T-helper 2 cell treated with Interferon-gamma antibody and Interleukin-4, amounts not matched to agents 5 μg/mL and 100 μg/mL, for 36 hours (primary cell): ENCODE measurements at regions not wholly inside any gene's neighbourhood (a gene's known extent, or its start where the extent isn't known, plus 50 kb on each side); places are given as distances from the start of the nearest gene placed in this dataset.

Experiments used
- DNase-seq: peaks from one replicate; pipeline ENCODE4 v3.0.0; 2021; ENCODE audit warnings: low spot score
- H3K27ac Mint-ChIP-seq: one replicate; pipeline ENCODE4 v1.8.0; 2021; ENCODE audit warnings: mild to moderate bottlenecking, mixed read lengths
- H3K27me3 Mint-ChIP-seq: one replicate; pipeline ENCODE4 v1.8.0; 2021; ENCODE audit warnings: low read depth, mixed read lengths
- H3K36me3 Mint-ChIP-seq: one replicate; pipeline ENCODE4 v1.8.0; 2021; ENCODE audit warnings: low read depth, mixed read lengths
- H3K4me1 Mint-ChIP-seq: one replicate; pipeline ENCODE4 v1.8.0; 2021; ENCODE audit warnings: low read depth, mixed read lengths
- H3K4me3 Mint-ChIP-seq: one replicate; pipeline ENCODE4 v1.8.0; 2022; ENCODE audit warnings: mild to moderate bottlenecking, moderate library complexity, mixed read lengths
- H3K9me3 Mint-ChIP-seq: one replicate; pipeline ENCODE4 v1.8.0; 2021; ENCODE audit warnings: mixed read lengths

GRCh38 chr5:124796495-124796894, 50.1 kb upstream of the ZNF608 start:
- no peaks in the 10 kb centered on the region for H3K36me3 Mint-ChIP-seq
- no peaks in the 10 kb centered on the region for H3K27me3 Mint-ChIP-seq
- no peak overlapping the region for H3K27ac Mint-ChIP-seq
- no peaks in the 10 kb centered on the region for H3K4me1 Mint-ChIP-seq
- H3K9me3 Mint-ChIP-seq = no peaks in the 10 kb centered on the region
- no peak for DNase-seq
- no peak overlapping the region for H3K4me3 Mint-ChIP-seq

DNA sequence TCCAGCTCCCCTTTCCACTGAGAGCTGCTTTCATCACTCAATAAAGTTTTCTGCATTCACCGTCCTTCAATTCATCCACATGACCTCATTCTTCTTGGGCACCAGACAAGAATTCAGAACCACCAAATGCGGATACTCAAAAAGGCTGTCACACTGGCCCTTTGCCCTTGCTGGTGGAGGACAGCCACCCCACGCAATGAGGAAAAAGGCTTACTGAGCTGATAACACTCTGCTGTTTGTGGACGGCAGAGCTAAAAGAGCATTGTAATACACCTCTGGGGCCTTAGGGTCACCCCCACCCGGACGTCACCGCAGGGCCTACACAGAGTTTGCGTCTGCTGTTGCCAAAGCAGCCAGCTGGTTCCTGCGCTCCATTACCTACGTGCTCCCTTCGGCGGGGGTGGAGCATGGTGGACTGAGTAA, 51.2 kb upstream of the ZNF608 start:
- no peak for DNase-seq
- Mint-ChIP-seq H3K4me3 (no peak overlapping the region), H3K9me3 (no peaks in the 10 kb centered on the region), H3K36me3 (no peaks in the 10 kb centered on the region), H3K4me1 (no peaks in the 10 kb centered on the region), H3K27me3 (no peaks in the 10 kb centered on the region), H3K27ac (no peak overlapping the region)

DNA sequence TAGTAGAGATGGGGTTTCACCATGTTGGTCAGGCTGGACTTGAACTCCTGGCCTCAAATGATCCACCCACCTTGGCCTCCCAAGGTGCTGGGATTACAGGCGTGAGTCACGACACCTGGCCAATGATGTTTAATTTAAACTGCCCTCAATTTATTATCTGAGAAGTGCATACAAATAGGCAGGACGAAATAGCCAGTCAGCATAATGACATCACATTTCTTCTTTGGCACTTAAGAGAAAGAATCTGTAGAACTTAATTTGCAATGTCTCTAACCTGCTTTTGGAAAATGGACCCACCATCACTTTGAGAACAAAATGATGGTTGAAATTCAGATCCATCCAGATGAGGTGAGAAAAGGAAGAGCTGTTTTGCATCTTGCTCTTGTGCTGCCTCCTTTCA, 52.5 kb upstream of the ZNF608 start:
- no peak for DNase-seq
- no peak overlapping the region for H3K4me3 Mint-ChIP-seq
- H3K27ac Mint-ChIP-seq = no peak overlapping the region
- no peaks in the 10 kb centered on the region for H3K9me3 Mint-ChIP-seq
- H3K4me1 Mint-ChIP-seq = no peaks in the 10 kb centered on the region
- no peaks in the 10 kb centered on the region for H3K36me3 Mint-ChIP-seq
- no peaks in the 10 kb centered on the region for H3K27me3 Mint-ChIP-seq

- no peak for DNase-seq
- Mint-ChIP-seq H3K36me3 (no peaks in the 10 kb centered on the region), H3K27me3 (no peaks in the 10 kb centered on the region), H3K27ac (no peak overlapping the region), H3K4me1 (no peaks in the 10 kb centered on the region), H3K4me3 (no peak overlapping the region), H3K9me3 (no peaks in the 10 kb centered on the region)
These were observed 55.1 kb upstream of the ZNF608 start for GRCh38 chr5:124801551-124801950.

- no peak overlapping the region for H3K4me3 Mint-ChIP-seq
- no peaks in the 10 kb centered on the region for H3K9me3 Mint-ChIP-seq
- DNase-seq = no peak
- H3K36me3 Mint-ChIP-seq = no peaks in the 10 kb centered on the region
- no peaks in the 10 kb centered on the region for H3K4me1 Mint-ChIP-seq
- no peak overlapping the region for H3K27ac Mint-ChIP-seq
- no peaks in the 10 kb centered on the region for H3K27me3 Mint-ChIP-seq
These were observed 57.3 kb upstream of the ZNF608 start for GRCh38 chr5:124803617-124804323.

DNA sequence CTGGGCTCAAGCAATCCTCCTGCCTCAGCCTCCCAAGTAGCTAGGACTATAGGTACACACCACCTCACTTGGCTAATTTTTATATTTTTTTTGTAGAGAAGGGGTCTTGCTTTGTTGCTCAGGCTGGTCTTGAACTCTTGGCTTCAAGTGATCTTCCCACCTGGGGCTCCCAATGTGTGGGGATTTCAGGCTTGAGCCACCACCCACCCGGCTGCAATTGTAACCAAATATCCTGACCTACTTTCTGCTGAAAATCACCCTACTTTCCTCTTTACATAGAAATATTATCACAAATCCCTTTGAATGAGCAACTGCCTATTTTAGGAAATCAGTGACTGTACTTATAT, 59.6 kb upstream of the ZNF608 start:
- no peak for DNase-seq
- Mint-ChIP-seq H3K36me3 (no peaks in the 10 kb centered on the region), H3K4me1 (no peaks in the 10 kb centered on the region), H3K27ac (no peak overlapping the region), H3K4me3 (no peak overlapping the region), H3K9me3 (no peaks in the 10 kb centered on the region), H3K27me3 (no peaks in the 10 kb centered on the region)

GRCh38 chr5:124806373-124807077, 60.1 kb upstream of the ZNF608 start:
- no peak overlapping the region for H3K4me3 Mint-ChIP-seq
- no peaks in the 10 kb centered on the region for H3K27me3 Mint-ChIP-seq
- H3K9me3 Mint-ChIP-seq = no peaks in the 10 kb centered on the region
- H3K4me1 Mint-ChIP-seq = no peaks in the 10 kb centered on the region
- DNase-seq = no peak
- H3K27ac Mint-ChIP-seq = no peak overlapping the region
- no peaks in the 10 kb centered on the region for H3K36me3 Mint-ChIP-seq

DNA sequence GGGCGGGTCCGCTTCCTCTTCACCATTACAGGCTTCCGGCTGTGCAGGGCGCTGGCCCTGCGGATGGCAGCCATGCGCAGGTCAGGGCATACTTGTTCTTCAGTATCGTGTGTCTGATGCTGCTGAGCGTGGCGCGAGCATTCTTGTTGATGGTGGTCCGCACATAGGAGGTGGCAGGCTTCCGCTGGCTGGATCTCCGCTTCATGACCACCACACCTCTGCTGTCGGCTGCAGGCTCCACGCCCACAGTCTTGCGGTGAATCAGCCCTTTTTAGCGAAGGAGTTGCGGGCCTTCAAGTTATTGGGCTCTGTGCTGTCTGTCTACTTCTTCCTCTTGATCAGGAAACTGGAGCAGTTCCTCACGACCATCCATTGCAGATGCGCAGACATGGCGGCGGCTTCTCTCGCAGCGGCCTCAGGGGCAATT, 62.4 kb upstream of the ZNF608 start:
- DNase-seq = no peak
- no peaks in the 10 kb centered on the region for H3K36me3 Mint-ChIP-seq
- no peak overlapping the region for H3K27ac Mint-ChIP-seq
- no peaks in the 10 kb centered on the region for H3K27me3 Mint-ChIP-seq
- no peaks in the 10 kb centered on the region for H3K9me3 Mint-ChIP-seq
- no peak overlapping the region for H3K4me3 Mint-ChIP-seq
- H3K4me1 Mint-ChIP-seq = no peaks in the 10 kb centered on the region

DNA sequence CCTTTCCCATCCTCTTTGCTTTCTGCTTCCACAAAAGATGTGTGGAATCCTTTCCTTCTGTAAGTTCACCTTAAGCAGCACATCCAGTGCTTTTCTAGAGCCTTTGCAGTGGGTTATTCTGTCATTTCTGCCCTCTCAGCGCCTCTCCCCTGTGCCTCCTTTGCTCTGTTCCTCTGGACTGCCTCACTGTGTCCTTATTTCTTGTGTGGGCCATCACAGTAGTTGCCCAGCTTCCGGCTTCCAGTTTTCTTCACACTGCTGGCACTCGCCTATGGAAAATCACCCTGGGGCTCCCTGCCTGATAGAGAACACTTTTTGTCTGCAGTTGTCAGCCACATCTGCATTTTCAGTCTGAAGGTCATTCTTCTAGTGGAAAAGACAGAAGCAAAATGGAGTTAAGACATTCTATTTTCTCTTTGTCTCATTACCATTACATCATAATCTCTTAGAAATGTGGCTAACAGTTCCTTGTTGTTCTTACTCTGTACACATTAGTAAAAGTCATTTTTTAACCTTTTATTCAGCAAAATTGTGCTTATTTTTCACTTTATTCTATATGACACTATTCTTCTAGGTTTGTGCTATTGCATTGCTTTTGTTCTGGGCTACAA, 64.1 kb upstream of the ZNF608 start:
- DNase-seq = no peak
- Mint-ChIP-seq H3K4me3 (no peak overlapping the region), H3K36me3 (no peaks in the 10 kb centered on the region), H3K27me3 (no peaks in the 10 kb centered on the region), H3K4me1 (no peaks in the 10 kb centered on the region), H3K27ac (no peak overlapping the region), H3K9me3 (no peaks in the 10 kb centered on the region)

DNA sequence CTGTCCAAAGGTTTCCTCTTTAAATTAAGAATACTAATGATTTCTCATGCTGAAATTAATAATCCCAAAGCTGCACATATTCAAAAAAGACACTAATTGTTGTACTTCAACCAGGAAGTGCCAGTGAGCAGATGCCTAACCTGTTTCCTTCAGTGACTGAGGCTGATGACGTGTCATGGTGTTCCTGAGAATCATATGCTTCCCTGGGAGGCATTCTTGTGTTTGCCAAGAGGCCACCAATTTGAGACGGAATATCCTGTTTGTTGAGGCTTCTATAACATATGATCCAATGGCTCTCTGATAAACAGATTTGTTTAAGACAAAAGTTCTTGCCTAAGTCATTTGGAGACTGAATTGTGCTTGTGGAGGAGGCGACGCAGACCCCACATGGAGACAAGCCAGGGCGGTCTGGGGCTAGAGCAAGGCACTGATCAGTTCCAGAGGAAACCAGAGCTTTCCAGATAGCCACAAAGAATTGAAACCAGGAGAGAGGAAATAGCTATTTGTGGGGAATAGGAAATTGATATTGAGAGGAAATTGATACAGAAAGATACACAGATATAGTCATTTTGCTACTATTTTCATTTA, 66.4 kb upstream of the ZNF608 start:
- DNase-seq = no peak
- H3K4me3 Mint-ChIP-seq = no peak overlapping the region
- no peaks in the 10 kb centered on the region for H3K9me3 Mint-ChIP-seq
- H3K4me1 Mint-ChIP-seq = no peaks in the 10 kb centered on the region
- no peaks in the 10 kb centered on the region for H3K27me3 Mint-ChIP-seq
- H3K27ac Mint-ChIP-seq = no peak overlapping the region
- H3K36me3 Mint-ChIP-seq = no peaks in the 10 kb centered on the region

GRCh38 chr5:124816381-124816780, 69.9 kb upstream of the ZNF608 start:
- Mint-ChIP-seq H3K27ac (no peak overlapping the region), H3K36me3 (no peaks in the 10 kb centered on the region), H3K9me3 (peaks cover 3% of the 10 kb centered on the region), H3K4me1 (no peaks in the 10 kb centered on the region), H3K4me3 (no peak overlapping the region), H3K27me3 (no peaks in the 10 kb centered on the region)
- no peak for DNase-seq

DNA sequence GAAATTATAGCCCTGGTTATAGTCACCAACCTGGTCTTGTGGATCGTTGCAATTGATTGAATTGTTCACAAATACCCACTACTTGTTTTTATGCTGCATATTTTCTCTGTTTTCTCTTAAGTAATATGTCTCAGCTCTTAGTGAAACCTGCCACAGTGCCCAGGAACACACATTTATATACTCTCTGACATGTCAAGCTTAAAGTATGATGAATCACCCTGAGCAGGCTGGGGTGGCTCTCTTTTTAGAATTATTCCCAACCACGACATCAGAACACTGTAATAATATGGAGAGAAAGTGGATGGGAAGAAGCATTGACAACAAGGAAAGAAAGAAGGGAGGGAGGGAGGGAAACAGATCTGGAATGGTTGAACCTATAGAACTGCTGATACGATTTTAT, 72.8 kb upstream of the ZNF608 start:
- H3K27ac Mint-ChIP-seq = no peak overlapping the region
- H3K27me3 Mint-ChIP-seq = no peaks in the 10 kb centered on the region
- H3K36me3 Mint-ChIP-seq = no peaks in the 10 kb centered on the region
- DNase-seq = no peak
- H3K9me3 Mint-ChIP-seq = peaks cover 3% of the 10 kb centered on the region
- H3K4me3 Mint-ChIP-seq = no peak overlapping the region
- H3K4me1 Mint-ChIP-seq = no peaks in the 10 kb centered on the region

DNA sequence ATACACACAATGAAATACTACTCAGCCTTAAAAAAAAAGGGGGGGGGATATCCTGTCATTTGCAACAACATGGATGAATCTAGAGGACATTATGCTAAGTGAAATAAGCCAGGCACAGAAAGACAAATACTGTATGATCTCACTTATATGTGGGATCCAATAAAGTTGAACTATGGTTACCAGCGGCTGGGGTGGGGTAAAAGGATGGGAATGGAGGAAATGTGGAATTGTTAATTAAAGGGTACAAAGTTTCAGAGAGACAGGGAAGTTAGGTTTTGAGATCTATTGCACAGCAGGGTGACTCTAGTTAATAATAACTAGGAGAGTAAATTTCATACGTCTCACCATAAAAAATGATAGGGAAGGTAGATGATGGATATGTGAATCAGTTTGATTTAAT, 76.2 kb upstream of the ZNF608 start:
- Mint-ChIP-seq H3K4me3 (no peak overlapping the region), H3K36me3 (no peaks in the 10 kb centered on the region), H3K27ac (no peak overlapping the region), H3K27me3 (no peaks in the 10 kb centered on the region), H3K4me1 (no peaks in the 10 kb centered on the region), H3K9me3 (peaks cover 3% of the 10 kb centered on the region)
- DNase-seq = no peak

DNA sequence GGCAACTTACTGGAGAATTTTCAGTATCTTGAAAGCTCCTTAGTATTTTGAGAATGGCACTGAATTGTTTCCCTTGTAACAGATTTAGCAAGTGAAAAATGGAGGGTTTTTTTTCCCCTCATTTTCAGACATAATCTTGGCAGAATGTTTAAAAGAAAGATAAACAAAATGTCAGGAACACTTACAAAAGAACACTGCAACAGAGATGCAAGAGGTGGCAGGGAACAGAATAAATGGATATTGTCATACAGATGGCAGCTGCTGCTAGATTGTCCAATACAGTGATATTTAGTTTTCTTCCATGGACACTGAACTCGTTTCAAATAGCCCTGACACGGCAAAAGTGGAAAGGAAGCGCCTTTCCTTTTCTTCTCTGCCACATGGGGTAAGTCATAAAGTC, 76.9 kb upstream of the ZNF608 start:
- Mint-ChIP-seq H3K27ac (no peak overlapping the region), H3K4me3 (no peak overlapping the region), H3K36me3 (no peaks in the 10 kb centered on the region), H3K27me3 (no peaks in the 10 kb centered on the region), H3K4me1 (no peaks in the 10 kb centered on the region), H3K9me3 (peaks cover 3% of the 10 kb centered on the region)
- no peak for DNase-seq
